Dedifferentiated amniotic fluid mesenchymal stem cell (primary cell): ENCODE measurements at regions not wholly inside any gene's neighbourhood (a gene's known extent, or its start where the extent isn't known, plus 50 kb on each side); places are given as distances from the start of the nearest gene placed in this dataset.

ENCODE experiments used
- DNase-seq: peaks from one replicate; pipeline ENCODE4 v3.0.0-alpha.2; 2016; ENCODE audit errors: extremely low spot score

GRCh38 chr4:10179957-10180602, 63.5 kb upstream of the WDR1 start:
- no peak for DNase-seq

- no peak for DNase-seq
Observed at GRCh38 chr4:10178763-10179162, 62.2 kb upstream of the WDR1 start.

- no peak for DNase-seq
Observed at GRCh38 chr4:10175626-10176025, 59.0 kb upstream of the WDR1 start.

- no peak for DNase-seq
Observed at GRCh38 chr4:10173754-10174749, 57.5 kb upstream of the WDR1 start.

- DNase-seq = no peak
Observed at GRCh38 chr4:10173037-10173753, 56.6 kb upstream of the WDR1 start.

- DNase-seq = no peak
Observed at GRCh38 chr4:10172278-10172921, 55.8 kb upstream of the WDR1 start.

GRCh38 chr4:10171055-10171454, 54.5 kb upstream of the WDR1 start:
- DNase-seq = no peak

GRCh38 chr4:10169839-10170387, 53.3 kb upstream of the WDR1 start:
- DNase-seq = no peak

GRCh38 chr4:10168151-10168550, 51.6 kb upstream of the WDR1 start:
- DNase-seq = no peak

- DNase-seq = no peak
Observed at GRCh38 chr4:10167201-10167600, 50.6 kb upstream of the WDR1 start.
